ENCODE measurements at regions not wholly inside any gene's neighbourhood (a gene's known extent, or its start where the extent isn't known, plus 50 kb on each side); places are given as distances from the start of the nearest gene placed in this dataset.
A peak's percentile ranks its signal among the peaks of the same experiment; 100 is the strongest.

DNA sequence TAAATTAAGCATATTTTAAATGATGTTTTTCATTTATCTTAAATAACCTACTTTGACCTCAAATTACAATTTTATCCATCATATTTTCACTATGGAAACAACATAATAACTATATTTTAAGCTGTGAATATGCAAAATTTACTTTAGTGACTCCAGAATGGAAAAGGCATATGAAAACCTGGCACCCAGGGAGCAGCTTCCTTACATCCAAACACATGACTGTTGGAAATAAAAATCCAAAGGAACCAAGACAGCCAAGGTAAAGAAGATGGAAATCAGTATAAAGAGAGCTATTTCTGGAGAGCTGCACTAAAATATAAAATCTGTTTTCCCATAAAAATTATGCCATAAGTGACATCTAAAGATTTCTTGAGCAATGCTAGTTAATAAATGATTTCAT is 140.3 kb upstream of the FTMT start:
- TF ChIP-seq, protein P1, sequence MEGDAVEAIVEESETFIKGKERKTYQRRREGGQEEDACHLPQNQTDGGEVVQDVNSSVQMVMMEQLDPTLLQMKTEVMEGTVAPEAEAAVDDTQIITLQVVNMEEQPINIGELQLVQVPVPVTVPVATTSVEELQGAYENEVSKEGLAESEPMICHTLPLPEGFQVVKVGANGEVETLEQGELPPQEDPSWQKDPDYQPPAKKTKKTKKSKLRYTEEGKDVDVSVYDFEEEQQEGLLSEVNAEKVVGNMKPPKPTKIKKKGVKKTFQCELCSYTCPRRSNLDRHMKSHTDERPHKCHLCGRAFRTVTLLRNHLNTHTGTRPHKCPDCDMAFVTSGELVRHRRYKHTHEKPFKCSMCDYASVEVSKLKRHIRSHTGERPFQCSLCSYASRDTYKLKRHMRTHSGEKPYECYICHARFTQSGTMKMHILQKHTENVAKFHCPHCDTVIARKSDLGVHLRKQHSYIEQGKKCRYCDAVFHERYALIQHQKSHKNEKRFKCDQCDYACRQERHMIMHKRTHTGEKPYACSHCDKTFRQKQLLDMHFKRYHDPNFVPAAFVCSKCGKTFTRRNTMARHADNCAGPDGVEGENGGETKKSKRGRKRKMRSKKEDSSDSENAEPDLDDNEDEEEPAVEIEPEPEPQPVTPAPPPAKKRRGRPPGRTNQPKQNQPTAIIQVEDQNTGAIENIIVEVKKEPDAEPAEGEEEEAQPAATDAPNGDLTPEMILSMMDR (conservative IDR thresholded peaks at IDR 0.05), result no peak
- no peaks in the 10 kb centered on the region for H3K4me1 Mint-ChIP-seq (ENCODE audit: unreplicated experiment)

DNA sequence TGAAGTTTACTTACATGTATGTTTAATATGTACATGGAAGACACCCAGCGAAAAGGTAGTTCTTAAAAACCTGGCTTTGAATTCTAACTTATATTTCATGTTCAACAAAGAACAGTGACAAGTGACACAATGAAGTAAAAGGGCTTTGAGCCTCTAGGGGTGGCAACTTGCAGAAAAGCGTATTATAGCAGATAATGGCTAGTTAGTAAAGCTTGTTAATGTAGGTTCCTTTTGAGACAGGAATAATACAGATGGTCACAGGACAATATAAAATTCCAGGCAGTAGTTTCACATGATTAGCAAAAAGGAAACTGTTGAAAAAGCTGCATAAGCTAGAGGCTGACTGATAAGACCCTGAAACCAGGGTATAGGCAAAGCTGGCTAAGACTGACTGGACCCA is 132.4 kb upstream of the FTMT start:
- DNase-seq (ENCODE audit: extremely low spot score, unreplicated experiment), result no peak
- Mint-ChIP-seq H3K27ac (no peak overlapping the region), H3K27me3 (no peaks in the 10 kb centered on the region), H3K4me1 (ENCODE audit: unreplicated experiment) (no peaks in the 10 kb centered on the region), H3K9me3 (peaks cover 8% of the 10 kb centered on the region), H3K4me3 (no peak overlapping the region), H3K36me3 (no peaks in the 10 kb centered on the region)
- TF ChIP-seq, protein P1 (conservative IDR thresholded peaks at IDR 0.05), result no peak

More for the DNA sequence above, 140.3 kb upstream of the FTMT start:
- Mint-ChIP-seq H3K36me3 (no peaks in the 10 kb centered on the region), H3K27me3 (no peaks in the 10 kb centered on the region), H3K4me3 (no peak overlapping the region), H3K27ac (no peak overlapping the region), H3K9me3 (no peaks in the 10 kb centered on the region)
- DNase-seq (ENCODE audit: extremely low spot score, unreplicated experiment), result no peak

DNA sequence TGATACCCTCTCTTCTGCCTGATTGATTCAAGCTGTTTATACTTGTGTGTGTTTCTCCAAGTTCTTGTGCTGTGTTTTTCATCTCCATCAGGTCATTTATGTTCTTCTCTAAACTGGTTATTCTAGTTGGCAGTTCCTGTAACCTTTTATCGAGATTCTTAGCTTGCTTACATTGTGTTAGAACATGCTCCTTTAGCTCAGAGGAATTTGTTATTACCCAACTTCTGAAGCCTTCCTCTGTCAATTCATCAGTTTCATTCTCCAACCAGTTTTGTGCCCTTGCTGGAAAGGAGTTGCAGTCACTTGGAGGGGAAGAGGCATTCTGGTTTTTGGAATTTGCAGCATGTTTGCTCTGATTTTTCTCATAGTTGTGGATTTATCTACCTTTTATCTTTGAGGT is 126.2 kb upstream of the FTMT start:
- TF ChIP-seq, protein P1 (conservative IDR thresholded peaks at IDR 0.05), result no peak
- peaks cover 5% of the 10 kb centered on the region for H3K4me1 Mint-ChIP-seq (ENCODE audit: unreplicated experiment)
- peaks cover 13% of the 10 kb centered on the region for H3K9me3 Mint-ChIP-seq
- DNase-seq (ENCODE audit: extremely low spot score, unreplicated experiment), result no peak
- H3K36me3 Mint-ChIP-seq, result no peaks in the 10 kb centered on the region
- no peaks in the 10 kb centered on the region for H3K27me3 Mint-ChIP-seq
- H3K27ac Mint-ChIP-seq, result peak overlapping the region; percentile 71
- H3K4me3 Mint-ChIP-seq, result peak overlapping the region; percentile 55

DNA sequence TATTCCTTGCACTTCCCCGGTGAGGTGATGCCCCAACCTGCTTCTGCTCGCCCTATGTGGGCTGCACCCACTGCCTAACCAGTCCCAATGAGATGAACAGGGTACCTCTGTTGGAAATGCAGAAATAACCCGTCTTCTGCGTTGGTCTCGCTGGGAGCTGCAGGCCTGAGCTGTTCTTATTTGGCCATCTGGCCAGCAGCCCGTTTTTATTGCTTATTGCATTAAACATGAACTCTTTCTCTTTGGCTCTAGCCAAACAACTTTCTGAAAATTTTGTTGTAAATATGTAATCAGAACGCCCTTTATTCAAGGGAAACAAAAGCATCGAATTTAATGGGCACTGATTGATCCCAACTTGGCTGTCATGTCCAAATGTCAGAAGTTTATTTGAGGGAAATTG is 124.7 kb upstream of the FTMT start:
- H3K27ac Mint-ChIP-seq, result no peak overlapping the region
- peaks cover 7% of the 10 kb centered on the region for H3K9me3 Mint-ChIP-seq
- DNase-seq (ENCODE audit: extremely low spot score, unreplicated experiment), result no peak
- H3K27me3 Mint-ChIP-seq, result no peaks in the 10 kb centered on the region
- no peak overlapping the region for H3K4me3 Mint-ChIP-seq
- H3K36me3 Mint-ChIP-seq, result no peaks in the 10 kb centered on the region
- TF ChIP-seq, protein P1 (conservative IDR thresholded peaks at IDR 0.05), result no peak
- H3K4me1 Mint-ChIP-seq (ENCODE audit: unreplicated experiment), result peaks cover 5% of the 10 kb centered on the region

DNA sequence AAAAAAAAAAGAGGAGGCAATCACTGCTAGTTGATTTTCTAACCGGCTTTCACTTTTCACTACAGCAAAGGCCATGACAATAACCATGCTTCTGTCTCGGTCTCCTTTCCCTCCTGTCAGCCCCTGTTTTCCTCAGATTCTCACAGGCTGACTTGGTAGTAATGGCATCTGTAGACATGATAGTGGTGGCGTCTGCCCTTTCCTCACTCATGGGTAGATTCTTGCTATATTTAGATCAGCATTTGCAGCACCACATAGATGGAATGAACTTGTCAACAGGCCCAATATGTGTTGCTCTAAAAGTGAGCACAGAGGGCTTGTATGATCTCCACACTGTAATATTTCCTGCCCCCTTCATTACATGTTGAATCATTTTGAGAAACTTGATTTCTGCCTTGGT is 120.3 kb upstream of the FTMT start:
- H3K4me3 Mint-ChIP-seq, result no peak overlapping the region
- no peaks in the 10 kb centered on the region for H3K4me1 Mint-ChIP-seq (ENCODE audit: unreplicated experiment)
- H3K27ac Mint-ChIP-seq, result no peak overlapping the region
- no peak for DNase-seq (ENCODE audit: extremely low spot score, unreplicated experiment)
- no peaks in the 10 kb centered on the region for H3K9me3 Mint-ChIP-seq
- H3K36me3 Mint-ChIP-seq, result no peaks in the 10 kb centered on the region
- H3K27me3 Mint-ChIP-seq, result no peaks in the 10 kb centered on the region
- TF ChIP-seq, protein P1 (conservative IDR thresholded peaks at IDR 0.05), result no peak

DNA sequence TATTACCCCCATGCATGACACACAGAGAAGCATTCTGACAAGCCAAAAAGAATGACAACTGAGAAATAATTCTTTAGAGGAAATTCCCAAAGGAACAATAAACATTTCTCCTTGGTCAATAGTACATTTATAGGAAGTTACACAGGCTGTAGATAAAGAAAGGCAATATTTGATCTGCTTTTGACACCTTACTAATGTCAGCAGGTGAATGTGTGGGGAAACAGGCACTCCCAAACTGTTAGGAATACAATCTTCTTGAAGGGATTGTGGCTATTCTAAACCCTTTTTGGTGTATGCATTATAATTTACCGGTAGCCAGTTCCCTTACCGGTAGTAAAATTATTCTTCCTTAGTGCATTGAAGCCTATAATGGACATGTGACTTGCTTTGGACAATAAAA is 116.1 kb upstream of the FTMT start:
- no peak overlapping the region for H3K27ac Mint-ChIP-seq
- DNase-seq (ENCODE audit: extremely low spot score, unreplicated experiment), result no peak
- H3K36me3 Mint-ChIP-seq, result no peaks in the 10 kb centered on the region
- H3K4me3 Mint-ChIP-seq, result no peak overlapping the region
- no peaks in the 10 kb centered on the region for H3K4me1 Mint-ChIP-seq (ENCODE audit: unreplicated experiment)
- no peaks in the 10 kb centered on the region for H3K27me3 Mint-ChIP-seq
- H3K9me3 Mint-ChIP-seq, result peaks cover 10% of the 10 kb centered on the region
- TF ChIP-seq, protein P1 (conservative IDR thresholded peaks at IDR 0.05), result no peak
